GM23338 (cell line): ENCODE measurements at regions not wholly inside any gene's neighbourhood (a gene's known extent, or its start where the extent isn't known, plus 50 kb on each side); places are given as distances from the start of the nearest gene placed in this dataset.

Experiments used
- ATAC-seq: fragments of 200-7000 bp; cut with Tn5 transposase; 3 replicates; pipeline ENCODE4 v1.9.1; 2020
- DNase-seq: peaks from one replicate; pipeline ENCODE4 v3.0.0-alpha.2; 2015; ENCODE audit warnings: low spot score
- H2AFZ ChIP-seq: fragments of 200-600 bp; sonication (generic); 2 replicates; pipeline ENCODE4 v1.8.0; 2016; ENCODE audit warnings: antibody characterized with exemption, mild to moderate bottlenecking, moderate library complexity
- H3F3A ChIP-seq: fragments of 200-600 bp; sonication (generic); replicated peaks from 2 replicates; pipeline ENCODE4 v1.8.0; 2017; ENCODE audit warnings: antibody characterized with exemption, mixed run types, low read depth
- H3K27ac ChIP-seq: fragments of 200-600 bp; sonication (generic); 2 replicates; pipeline ENCODE4 v1.6.1; 2016; ENCODE audit warnings: low read depth
- H3K27me3 ChIP-seq: fragments of 200-600 bp; sonication (generic); 2 replicates; pipeline ENCODE4 v1.8.0; 2016; ENCODE audit warnings: mild to moderate bottlenecking, mixed run types, moderate library complexity; ENCODE audit not compliant: insufficient read depth
- H3K36me3 ChIP-seq: fragments of 200-600 bp; sonication (generic); 2 replicates; pipeline ENCODE4 v1.8.0; 2016; ENCODE audit warnings: mild to moderate bottlenecking; ENCODE audit not compliant: insufficient read depth
- H3K4me1 ChIP-seq: fragments of 200-600 bp; sonication (generic); 2 replicates; pipeline ENCODE4 v1.8.0; 2016; ENCODE audit warnings: mild to moderate bottlenecking, moderate library complexity; ENCODE audit not compliant: insufficient read depth
- H3K4me2 ChIP-seq: fragments of 200-600 bp; sonication (generic); 2 replicates; pipeline ENCODE4 v1.7.1; 2017; ENCODE audit warnings: mixed run types
- H3K4me3 ChIP-seq: fragments of 200-600 bp; sonication (generic); 2 replicates; pipeline ENCODE4 v1.6.1; 2016; ENCODE audit warnings: mixed run types
- H3K79me2 ChIP-seq: fragments of 200-600 bp; sonication (generic); replicated peaks from 2 replicates; pipeline ENCODE4 v1.8.0; 2017; ENCODE audit warnings: mild to moderate bottlenecking; ENCODE audit not compliant: insufficient read depth
- H3K9me2 ChIP-seq: fragments of 200-600 bp; sonication (generic); 2 replicates; pipeline ENCODE4 v1.8.0; 2017; ENCODE audit not compliant: insufficient read depth
- H4K20me1 ChIP-seq: fragments of 200-600 bp; sonication (generic); replicated peaks from 2 replicates; pipeline ENCODE4 v1.8.0; 2017; ENCODE audit warnings: mild to moderate bottlenecking; ENCODE audit not compliant: insufficient read depth
- H3K27ac Mint-ChIP-seq: 2 replicates; pipeline ENCODE4 v1.8.0; 2020; ENCODE audit warnings: inconsistent platforms, mild to moderate bottlenecking, moderate library complexity, mixed read lengths
- H3K27me3 Mint-ChIP-seq: 3 replicates; pipeline ENCODE4 v1.8.0; 2022; ENCODE audit warnings: low read depth, mild to moderate bottlenecking, moderate library complexity, mixed read lengths, inconsistent platforms; ENCODE audit not compliant: insufficient read depth, poor library complexity
- H3K36me3 Mint-ChIP-seq: 3 replicates; pipeline ENCODE4 v1.8.0; 2021; ENCODE audit warnings: low read depth, mild to moderate bottlenecking, inconsistent platforms, moderate library complexity, mixed read lengths
- H3K4me1 Mint-ChIP-seq: 3 replicates; pipeline ENCODE4 v1.8.0; 2020; ENCODE audit warnings: mild to moderate bottlenecking, inconsistent platforms, mixed read lengths
- H3K4me3 Mint-ChIP-seq: 3 replicates; pipeline ENCODE4 v1.8.0; 2021; ENCODE audit warnings: moderate library complexity, mild to moderate bottlenecking, inconsistent platforms, mixed read lengths
- H3K9me3 Mint-ChIP-seq: 3 replicates; pipeline ENCODE4 v1.8.0; 2020; ENCODE audit warnings: moderate library complexity, mild to moderate bottlenecking, inconsistent platforms, mixed read lengths
- CREB1 ChIP-seq: fragments of 250-450 bp; sonication (Bioruptor Pico); IDR thresholded peaks from 2 replicates; pipeline ENCODE4 v1.5.0; 2020; ENCODE audit warnings: low read depth, mild to moderate bottlenecking, moderate library complexity
- EZH2phosphoT487 ChIP-seq: fragments of 200-600 bp; sonication (generic); IDR thresholded peaks from one replicate; pipeline ENCODE4 v1.8.1; 2018; ENCODE audit warnings: antibody characterized with exemption; ENCODE audit not compliant: unreplicated experiment
- NANOG ChIP-seq: IDR thresholded peaks from 2 replicates; pipeline ENCODE4 v1.6.1; 2016; ENCODE audit warnings: antibody characterized with exemption, borderline replicate concordance
- POLR2AphosphoS5 ChIP-seq: IDR thresholded peaks from 2 replicates; pipeline ENCODE4 v1.6.1; 2016; ENCODE audit warnings: antibody characterized with exemption, low read depth
- ZNF331 ChIP-seq: fragments of 250-450 bp; sonication (Bioruptor Pico); IDR thresholded peaks from 2 replicates; pipeline ENCODE4 v1.5.0; 2020; ENCODE audit warnings: low read depth, mild to moderate bottlenecking, moderate library complexity
- TF ChIP-seq, protein P1 (sequence below): fragments of 250-450 bp; sonication (Bioruptor Pico); IDR thresholded peaks from 2 replicates; pipeline ENCODE4 v1.5.0; 2020; ENCODE audit warnings: mild to moderate bottlenecking, moderate library complexity
- TF ChIP-seq, protein P2 (sequence below), 2 experiments: fragments of 200-600 bp in 1 of 2; sonication (generic) in 1 of 2; conservative IDR thresholded peaks; 2 replicates each; pipeline versions ENCODE4 v1.5.1 to v1.6.1; 2016 to 2017; ENCODE audit warnings: antibody characterized with exemption in 2 of 2, low read depth in 2 of 2, mild to moderate bottlenecking in 2 of 2, moderate library complexity in 1 of 2
- TF ChIP-seq, protein P3 (sequence below): IDR thresholded peaks from 2 replicates; pipeline ENCODE4 v1.6.1; 2016; ENCODE audit warnings: antibody characterized with exemption

DNA sequence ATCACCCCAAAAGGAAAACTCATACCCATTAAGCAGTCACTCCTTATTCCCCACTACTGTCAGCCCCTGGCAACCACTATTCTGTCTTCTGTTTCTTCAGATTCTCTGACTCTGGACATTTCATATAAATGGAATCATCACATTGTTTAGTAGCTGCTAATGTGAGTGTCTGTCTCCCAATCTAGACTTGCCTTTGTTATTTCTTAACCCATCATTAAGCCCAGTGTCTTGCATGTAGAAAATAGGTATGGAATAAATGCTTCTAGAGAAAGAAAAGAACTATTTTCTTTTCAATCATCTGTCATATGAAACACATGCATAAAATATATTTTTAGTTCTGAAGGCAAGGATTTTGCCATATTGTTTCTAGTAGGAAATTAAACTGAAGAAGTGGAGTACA lies 610.0 kb downstream of the PLPP3 start (continued):
- TF ChIP-seq, protein P1, sequence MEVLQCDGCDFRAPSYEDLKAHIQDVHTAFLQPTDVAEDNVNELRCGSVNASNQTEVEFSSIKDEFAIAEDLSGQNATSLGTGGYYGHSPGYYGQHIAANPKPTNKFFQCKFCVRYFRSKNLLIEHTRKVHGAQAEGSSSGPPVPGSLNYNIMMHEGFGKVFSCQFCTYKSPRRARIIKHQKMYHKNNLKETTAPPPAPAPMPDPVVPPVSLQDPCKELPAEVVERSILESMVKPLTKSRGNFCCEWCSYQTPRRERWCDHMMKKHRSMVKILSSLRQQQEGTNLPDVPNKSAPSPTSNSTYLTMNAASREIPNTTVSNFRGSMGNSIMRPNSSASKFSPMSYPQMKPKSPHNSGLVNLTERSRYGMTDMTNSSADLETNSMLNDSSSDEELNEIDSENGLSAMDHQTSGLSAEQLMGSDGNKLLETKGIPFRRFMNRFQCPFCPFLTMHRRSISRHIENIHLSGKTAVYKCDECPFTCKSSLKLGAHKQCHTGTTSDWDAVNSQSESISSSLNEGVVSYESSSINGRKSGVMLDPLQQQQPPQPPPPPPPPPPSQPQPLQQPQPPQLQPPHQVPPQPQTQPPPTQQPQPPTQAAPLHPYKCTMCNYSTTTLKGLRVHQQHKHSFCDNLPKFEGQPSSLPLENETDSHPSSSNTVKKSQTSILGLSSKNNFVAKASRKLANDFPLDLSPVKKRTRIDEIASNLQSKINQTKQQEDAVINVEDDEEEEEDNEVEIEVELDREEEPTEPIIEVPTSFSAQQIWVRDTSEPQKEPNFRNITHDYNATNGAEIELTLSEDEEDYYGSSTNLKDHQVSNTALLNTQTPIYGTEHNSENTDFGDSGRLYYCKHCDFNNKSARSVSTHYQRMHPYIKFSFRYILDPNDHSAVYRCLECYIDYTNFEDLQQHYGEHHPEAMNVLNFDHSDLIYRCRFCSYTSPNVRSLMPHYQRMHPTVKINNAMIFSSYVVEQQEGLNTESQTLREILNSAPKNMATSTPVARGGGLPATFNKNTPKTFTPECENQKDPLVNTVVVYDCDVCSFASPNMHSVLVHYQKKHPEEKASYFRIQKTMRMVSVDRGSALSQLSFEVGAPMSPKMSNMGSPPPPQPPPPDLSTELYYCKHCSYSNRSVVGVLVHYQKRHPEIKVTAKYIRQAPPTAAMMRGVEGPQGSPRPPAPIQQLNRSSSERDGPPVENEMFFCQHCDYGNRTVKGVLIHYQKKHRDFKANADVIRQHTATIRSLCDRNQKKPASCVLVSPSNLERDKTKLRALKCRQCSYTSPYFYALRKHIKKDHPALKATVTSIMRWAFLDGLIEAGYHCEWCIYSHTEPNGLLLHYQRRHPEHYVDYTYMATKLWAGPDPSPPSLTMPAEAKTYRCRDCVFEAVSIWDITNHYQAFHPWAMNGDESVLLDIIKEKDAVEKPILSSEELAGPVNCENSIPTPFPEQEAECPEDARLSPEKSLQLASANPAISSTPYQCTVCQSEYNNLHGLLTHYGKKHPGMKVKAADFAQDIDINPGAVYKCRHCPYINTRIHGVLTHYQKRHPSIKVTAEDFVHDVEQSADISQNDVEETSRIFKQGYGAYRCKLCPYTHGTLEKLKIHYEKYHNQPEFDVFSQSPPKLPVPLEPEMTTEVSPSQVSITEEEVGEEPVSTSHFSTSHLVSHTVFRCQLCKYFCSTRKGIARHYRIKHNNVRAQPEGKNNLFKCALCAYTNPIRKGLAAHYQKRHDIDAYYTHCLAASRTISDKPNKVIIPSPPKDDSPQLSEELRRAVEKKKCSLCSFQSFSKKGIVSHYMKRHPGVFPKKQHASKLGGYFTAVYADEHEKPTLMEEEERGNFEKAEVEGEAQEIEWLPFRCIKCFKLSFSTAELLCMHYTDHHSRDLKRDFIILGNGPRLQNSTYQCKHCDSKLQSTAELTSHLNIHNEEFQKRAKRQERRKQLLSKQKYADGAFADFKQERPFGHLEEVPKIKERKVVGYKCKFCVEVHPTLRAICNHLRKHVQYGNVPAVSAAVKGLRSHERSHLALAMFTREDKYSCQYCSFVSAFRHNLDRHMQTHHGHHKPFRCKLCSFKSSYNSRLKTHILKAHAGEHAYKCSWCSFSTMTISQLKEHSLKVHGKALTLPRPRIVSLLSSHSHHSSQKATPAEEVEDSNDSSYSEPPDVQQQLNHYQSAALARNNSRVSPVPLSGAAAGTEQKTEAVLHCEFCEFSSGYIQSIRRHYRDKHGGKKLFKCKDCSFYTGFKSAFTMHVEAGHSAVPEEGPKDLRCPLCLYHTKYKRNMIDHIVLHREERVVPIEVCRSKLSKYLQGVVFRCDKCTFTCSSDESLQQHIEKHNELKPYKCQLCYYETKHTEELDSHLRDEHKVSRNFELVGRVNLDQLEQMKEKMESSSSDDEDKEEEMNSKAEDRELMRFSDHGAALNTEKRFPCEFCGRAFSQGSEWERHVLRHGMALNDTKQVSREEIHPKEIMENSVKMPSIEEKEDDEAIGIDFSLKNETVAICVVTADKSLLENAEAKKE (CRISPR knock-in tag) = no peak
- no peak for TF ChIP-seq ZNF331 (CRISPR knock-in tag)
- TF ChIP-seq, protein P2, sequence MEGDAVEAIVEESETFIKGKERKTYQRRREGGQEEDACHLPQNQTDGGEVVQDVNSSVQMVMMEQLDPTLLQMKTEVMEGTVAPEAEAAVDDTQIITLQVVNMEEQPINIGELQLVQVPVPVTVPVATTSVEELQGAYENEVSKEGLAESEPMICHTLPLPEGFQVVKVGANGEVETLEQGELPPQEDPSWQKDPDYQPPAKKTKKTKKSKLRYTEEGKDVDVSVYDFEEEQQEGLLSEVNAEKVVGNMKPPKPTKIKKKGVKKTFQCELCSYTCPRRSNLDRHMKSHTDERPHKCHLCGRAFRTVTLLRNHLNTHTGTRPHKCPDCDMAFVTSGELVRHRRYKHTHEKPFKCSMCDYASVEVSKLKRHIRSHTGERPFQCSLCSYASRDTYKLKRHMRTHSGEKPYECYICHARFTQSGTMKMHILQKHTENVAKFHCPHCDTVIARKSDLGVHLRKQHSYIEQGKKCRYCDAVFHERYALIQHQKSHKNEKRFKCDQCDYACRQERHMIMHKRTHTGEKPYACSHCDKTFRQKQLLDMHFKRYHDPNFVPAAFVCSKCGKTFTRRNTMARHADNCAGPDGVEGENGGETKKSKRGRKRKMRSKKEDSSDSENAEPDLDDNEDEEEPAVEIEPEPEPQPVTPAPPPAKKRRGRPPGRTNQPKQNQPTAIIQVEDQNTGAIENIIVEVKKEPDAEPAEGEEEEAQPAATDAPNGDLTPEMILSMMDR (conservative IDR thresholded peaks at IDR 0.05; ENCODE audit: low read depth in 2 of 2) = no peak

DNA sequence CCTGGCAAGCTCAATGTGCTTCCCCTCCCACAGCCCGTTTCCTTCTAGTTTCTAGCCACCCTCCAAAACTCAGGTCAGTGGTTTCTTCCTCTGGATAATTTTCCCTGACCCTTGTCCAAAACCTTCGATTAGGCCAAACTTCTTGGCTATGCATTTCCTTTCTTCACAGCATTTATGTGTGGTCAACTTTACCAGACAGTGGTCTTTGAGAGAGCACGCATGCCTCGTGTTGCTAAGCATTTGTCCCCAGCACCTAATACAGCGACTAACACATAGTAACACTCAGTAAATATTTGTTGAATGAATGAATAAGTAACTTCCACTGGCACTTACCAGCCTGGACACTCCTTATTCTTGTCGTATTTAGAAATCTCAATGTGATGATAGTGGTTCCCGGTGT lies 610.7 kb downstream of the PLPP3 start:
- no peak for ATAC-seq
- Histone ChIP-seq H4K20me1 (no peaks in the 10 kb centered on the region), H3K36me3 (no peaks in the 10 kb centered on the region), H3K79me2 (no peaks in the 10 kb centered on the region), H3K9me2 (0 out of 2 replicates have a peak, but pooled peaks cover 6% of the 10 kb centered on the region), H3K4me3 (no peak overlapping the region), H2AFZ (no peak overlapping the region), H3K4me2 (no peak overlapping the region), H3K27me3 (no peaks in the 10 kb centered on the region), H3F3A (no peaks in the 10 kb centered on the region), H3K27ac (no peak overlapping the region), H3K4me1 (no peaks in the 10 kb centered on the region)
- no peak for DNase-seq
- H3K27ac Mint-ChIP-seq = no peak overlapping the region
- H3K27me3 Mint-ChIP-seq = peaks cover 3% of the 10 kb centered on the region
- H3K4me1 Mint-ChIP-seq = no peaks in the 10 kb centered on the region
- H3K9me3 Mint-ChIP-seq = no peaks in the 10 kb centered on the region
- no peak overlapping the region for H3K4me3 Mint-ChIP-seq
- H3K36me3 Mint-ChIP-seq = no peaks in the 10 kb centered on the region; the same call in 2 of the 3 replicates
- TF ChIP-seq NANOG = no peak
- no peak for TF ChIP-seq CREB1 (CRISPR knock-in tag)
- no peak for TF ChIP-seq POLR2AphosphoS5
- TF ChIP-seq EZH2phosphoT487 = no peak
- TF ChIP-seq, protein P3, sequence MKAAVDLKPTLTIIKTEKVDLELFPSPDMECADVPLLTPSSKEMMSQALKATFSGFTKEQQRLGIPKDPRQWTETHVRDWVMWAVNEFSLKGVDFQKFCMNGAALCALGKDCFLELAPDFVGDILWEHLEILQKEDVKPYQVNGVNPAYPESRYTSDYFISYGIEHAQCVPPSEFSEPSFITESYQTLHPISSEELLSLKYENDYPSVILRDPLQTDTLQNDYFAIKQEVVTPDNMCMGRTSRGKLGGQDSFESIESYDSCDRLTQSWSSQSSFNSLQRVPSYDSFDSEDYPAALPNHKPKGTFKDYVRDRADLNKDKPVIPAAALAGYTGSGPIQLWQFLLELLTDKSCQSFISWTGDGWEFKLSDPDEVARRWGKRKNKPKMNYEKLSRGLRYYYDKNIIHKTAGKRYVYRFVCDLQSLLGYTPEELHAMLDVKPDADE = no peak
